Left cardiac atrium (tissue), 4 donors: ENCODE measurements at regions not wholly inside any gene's neighbourhood (a gene's known extent, or its start where the extent isn't known, plus 50 kb on each side); places are given as distances from the start of the nearest gene placed in this dataset.

Experiments used
- ATAC-seq, 2 donors: fragments of 200-7000 bp; cut with Tn5 transposase; one replicate each; pipeline ENCODE4 v1.9.1; 2020; ENCODE audit warnings: mild to moderate bottlenecking in 2 of 2, moderate library complexity in 2 of 2
- DNase-seq: peaks from one replicate; pipeline ENCODE4 v3.0.0-alpha.2; 2020
- intact Hi-C, 2 donors: fragments of 100-400 bp; cut with DNase I; formaldehyde crosslinking; loops; one replicate each; pipeline versions ENCODE4 v1.14.1 to v1.15.1; 2022 to 2023
- donor health status: DM: no; HTN: yes; CAD: no.
- donor health status: DM: no; HTN: yes; CAD: no; lungs with severe emphysema.
- donor health status: DM: yes; HTN: yes; CAD: no.
- donor health status: Dilated cardiomyopathy.

DNA sequence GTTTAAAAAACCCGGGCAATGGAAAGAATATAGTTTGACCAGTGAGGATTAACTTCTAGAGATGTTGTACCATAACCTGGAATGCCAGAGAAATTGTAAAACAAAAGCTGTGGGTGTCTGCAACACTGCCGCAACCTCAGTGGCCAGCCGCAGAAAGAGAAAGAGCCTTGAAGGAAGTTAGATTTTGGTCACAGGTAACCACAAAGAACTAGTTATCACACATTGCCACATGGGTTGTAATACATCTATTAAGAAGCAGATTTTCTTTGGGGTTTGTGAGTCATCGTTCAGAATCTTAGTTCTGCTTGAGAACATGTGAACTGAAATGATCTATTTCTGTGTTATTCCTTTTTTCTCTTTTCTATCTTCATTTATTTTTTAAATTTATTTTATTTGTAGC, 222.9 kb upstream of the AGAP1 start:
- intact Hi-C loops = no loop called here
- ATAC-seq (no peak), DNase-seq (no peak)

DNA sequence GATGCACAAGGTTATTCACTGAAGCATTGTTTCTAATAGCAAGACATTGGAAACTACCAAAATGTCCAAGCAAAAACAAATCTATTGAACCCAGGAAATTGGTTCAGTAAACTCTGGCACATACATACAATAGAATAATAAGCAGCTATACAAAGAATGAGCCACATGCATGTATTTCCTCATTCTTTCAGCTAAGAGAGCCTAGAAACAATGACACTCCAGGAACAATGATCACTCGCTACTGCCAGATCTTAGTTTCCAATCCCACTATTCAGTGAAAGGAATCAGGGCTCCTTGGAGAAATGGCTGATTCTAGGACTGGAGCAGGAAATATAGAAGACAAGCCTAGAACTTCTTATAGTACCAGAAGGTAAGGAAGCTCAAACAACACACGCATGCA, 221.9 kb upstream of the AGAP1 start:
- DNase-seq (no peak), ATAC-seq (no peak)
- intact Hi-C loops = no loop called here

DNA sequence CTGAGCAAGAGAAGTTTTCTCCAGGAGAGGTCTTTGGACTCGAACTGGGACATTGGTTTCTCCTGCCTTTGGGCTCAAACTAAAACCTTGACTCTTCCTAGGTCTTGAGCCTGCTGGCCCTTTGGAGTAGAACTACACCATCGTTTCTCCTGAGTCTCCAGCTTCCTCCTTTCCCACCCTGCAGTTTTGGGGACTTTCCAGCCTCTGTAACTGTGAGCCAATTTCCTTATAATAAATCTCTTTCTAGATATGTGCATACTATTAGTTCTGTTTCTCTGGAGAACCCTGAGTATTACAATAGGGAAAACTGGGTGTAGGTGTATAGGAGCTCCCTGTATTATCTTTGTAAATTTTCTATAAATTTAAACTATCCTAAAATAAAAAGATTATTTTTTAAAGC, 219.8 kb upstream of the AGAP1 start:
- DNase-seq (no peak), ATAC-seq (no peak)
- intact Hi-C loops = no loop called here

DNA sequence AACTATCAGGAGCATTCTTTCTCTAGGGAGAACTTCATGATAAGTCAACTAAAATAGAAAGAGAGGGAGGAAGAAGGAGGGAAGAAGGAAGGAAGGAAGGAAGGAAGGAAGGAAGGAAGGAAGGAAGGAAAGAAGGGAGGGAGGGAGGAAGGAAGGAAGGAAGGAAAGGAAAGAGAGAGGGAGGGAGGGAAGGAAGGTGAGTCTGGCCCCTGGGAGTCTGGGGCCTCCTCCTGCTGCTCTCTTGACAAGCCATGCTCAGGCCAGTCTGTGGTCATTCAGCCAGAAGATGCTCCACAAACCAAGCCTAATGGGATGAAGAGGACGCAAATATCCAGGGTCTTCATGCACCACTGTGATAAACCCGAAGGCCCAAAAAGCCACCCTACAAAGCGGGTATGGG, 216.4 kb upstream of the AGAP1 start:
- no peak for ATAC-seq
- intact Hi-C loops = no loop called here
- DNase-seq = no peak

DNA sequence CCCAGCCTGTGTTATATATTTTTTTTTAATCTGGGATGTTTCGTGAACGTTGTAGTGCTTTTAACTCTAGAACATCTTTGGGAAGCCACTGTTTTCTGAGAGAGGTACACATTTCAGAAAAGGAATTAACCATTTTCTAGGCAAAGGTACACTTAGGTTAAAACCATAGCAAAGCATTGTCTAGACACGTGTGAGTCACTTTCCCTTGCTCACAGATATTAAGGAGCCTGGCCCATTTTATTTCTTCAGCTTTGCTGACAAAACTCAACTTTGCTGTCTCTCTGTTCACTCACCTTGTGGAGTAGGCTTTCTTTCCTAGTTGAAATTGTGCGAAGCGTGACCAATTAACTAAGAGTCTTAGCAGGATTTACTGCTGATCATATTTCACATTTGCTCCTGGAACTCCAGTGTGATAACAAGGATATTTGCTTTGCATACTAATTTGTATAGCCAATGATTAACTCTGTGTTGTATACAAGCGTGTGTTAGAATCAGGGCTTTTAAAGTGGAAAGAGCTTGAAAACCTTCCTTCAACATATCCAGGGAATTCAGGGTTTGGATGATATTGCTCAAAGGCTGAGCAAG, 215.0 kb upstream of the AGAP1 start:
- intact Hi-C loops = no loop called here
- ATAC-seq (no peak), DNase-seq (no peak)

DNA sequence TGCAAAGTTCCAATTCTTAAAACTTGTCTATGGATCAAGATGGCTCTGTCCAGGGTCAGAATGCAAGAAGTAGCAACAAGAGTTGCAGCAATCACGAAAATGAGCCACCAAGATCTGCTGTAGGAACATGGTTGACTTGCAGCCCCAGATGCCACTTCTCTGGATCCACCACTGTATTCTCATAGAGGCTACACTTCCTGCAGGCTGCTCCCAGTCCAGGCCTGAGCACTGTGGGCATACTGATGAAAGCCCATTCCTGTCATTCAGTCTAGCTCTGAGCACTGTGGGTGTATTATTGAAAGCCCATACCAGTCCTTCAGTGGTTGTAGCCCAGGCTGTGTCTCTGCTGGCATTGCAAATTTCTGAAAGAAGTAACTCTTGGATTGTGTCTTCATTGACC, 213.9 kb upstream of the AGAP1 start:
- intact Hi-C loops = no loop called here

DNA sequence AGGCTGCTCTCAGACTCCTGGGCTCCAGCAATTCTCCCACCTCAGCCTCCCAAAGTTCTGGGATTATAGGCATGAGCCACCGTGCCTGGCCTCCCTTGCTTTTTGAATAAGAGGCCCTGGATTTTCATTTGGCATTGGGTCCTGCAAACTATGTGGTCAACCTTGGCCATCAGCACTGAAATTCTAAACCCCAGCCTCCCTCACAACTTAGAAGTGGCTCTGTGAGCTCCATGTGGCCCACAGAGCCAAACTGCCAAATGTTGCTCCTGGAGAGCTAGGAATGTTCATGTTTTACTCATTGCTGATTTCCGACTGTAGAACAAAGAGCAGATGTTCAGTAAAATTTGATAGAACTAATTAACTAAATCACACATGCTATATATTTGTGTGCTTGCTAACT, 210.6 kb upstream of the AGAP1 start:
- no peak for DNase-seq
- no peak for ATAC-seq
- intact Hi-C loops = no loop called here

More for the DNA sequence above, 213.9 kb upstream of the AGAP1 start:
- ATAC-seq = no peak
- no peak for DNase-seq

DNA sequence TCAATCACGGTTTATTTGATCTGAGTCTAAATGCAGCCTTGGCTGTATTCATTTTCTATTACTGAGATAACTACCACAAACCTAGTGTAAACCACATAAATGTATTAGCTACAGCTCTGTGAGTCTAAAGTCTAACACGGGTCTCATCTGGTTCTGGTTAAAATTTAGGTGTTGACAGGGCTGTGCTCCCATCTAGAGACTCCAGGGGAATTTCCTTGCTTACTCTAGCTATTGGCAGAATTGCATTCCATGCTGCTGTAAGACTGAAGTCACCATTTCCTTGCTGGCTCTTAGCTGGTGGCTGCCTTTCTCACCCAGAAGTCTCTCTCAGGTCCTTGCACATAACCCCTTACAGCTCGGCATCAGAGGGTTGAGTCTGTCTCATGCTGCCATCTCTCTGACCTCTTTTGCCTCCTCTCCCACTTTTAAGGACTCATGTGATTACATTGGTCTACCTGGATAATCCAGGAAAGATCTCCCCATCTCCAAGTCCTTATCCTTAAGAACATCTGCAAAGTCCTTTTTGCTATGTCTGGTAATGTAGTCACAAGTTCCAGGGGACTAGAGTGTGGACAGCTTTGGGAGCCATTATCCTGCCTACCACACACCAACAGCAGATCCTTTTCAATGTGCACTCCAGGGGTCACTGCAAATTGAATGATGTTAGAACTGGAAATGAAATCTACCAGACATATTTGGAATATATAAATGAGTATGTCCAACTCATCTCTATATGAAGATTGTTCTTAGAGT, 207.0 kb upstream of the AGAP1 start:
- DNase-seq (no peak), ATAC-seq (peak in 1 of 2 donors; percentile 79)
- intact Hi-C loops = no loop called here

DNA sequence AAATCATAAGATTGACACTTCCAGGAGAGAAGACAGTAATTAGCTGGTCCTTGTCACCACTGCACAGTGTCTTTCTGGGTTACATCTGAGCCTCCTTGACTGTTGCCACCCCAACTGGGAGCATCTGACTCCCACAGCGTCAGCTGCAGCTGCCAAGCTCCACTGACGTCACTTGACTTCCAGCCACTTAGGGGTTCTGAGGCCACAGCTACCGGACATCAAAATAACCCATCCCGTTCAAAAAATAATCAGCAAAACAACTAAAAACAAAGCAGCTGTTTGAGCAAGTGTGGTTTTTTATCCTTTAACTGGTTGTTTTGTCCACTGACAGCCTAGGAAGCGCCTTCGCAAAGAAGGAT, 206.5 kb upstream of the AGAP1 start:
- ATAC-seq = peak; percentile 50 to 56

DNA sequence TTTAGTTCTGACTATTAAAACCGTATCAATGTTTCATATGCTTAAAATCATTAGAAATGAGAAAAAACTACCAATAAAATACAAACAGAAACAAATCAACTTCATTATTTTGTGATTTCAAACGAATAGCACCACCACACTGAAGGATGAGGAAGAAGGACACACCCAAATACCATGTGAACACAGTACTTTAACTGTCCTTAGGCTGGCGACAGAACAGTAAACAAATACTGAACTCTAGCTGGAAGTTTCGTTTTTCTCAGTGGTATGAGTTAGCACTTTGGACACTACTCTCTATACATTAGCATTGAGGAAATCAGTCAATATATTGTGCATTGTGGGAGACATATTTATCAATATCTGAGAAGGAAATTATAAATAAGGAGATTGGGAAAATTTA, 202.4 kb upstream of the AGAP1 start:
- DNase-seq = no peak
- intact Hi-C loops = no loop called here
- no peak for ATAC-seq

More for the DNA sequence above, 206.5 kb upstream of the AGAP1 start:
- intact Hi-C loops = no loop called here
- peak; percentile 56 for DNase-seq

DNA sequence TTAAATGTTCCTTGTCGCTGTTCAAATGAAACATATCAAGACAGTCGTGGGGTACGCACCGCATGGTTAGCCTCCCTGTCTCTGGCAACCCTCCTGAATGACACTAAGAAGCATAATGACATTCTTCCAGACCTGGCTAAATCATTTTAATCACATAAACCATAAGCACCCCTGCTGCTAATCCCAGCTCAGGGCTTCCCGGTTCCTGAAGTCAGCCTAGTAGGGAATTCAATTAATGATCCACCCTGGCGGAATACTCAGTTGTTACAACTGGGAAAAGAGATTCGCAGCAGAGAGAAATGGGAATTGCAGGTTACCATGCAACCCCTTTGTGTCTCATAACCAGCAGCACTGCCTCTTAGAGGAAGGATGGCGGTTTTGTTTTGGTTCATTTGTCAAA, 200.8 kb upstream of the AGAP1 start:
- DNase-seq (no peak), ATAC-seq (no peak)
- intact Hi-C loops = no loop called here

DNA sequence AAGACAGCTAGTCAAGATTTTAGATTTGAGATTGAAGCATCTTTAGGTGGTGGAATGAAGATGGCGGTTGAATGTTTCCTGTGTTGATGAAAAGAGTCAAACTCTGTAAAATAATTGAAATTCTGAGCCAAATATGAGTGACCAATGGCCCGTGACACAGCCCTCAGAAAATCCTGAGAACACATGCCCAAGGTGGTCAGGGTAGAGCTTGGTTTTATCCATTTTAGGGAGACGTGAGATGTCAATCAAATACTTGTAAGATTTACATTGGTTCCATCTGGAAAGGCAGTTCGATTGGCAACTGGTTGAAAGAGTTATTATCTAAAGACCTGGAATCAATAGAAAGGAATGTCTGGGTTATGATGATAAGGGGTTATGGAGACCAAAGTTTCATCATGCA, 198.0 kb upstream of the AGAP1 start:
- intact Hi-C loops = no loop called here
- no peak for ATAC-seq
- DNase-seq = no peak

DNA sequence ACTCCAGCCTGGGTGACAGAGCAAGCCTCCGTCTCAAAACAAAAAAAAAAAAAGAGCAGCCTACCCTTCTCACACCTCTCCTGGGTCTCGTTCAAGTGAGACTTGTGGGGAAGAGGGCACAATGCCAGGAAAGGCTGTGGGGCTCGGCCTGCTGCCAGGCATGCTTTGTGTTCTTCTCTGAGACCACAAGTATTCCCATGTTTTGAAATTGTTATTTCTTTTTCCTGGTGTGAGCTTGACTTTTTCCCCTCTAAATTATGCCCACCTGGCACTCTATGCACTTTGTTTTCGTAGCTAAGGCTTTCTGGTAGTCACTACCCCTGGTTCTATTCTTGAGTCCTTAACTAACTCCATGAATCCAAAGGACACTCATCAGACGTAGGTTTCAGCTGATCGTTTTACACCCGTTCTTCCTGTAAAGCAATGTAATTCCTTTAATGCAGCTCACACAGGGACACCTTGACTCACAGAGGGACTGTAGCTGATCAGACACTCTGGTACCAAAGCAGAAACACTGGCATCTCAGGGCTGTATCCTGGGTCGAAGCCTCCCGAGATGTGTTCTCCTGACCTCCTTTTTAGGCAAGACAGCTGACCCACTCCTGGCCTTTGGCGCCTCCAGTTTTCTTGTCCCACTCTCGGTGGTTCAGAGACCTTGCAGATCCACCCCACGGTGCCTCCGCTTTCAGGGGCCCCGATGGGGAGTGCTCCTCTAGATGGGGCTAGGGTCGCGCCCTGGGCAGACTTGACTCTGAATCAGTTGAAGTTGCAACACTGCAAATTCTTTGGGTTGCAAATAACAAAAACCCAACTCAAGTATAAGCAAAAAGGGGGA, 193.3 kb upstream of the AGAP1 start:
- intact Hi-C loops = no loop called here
- ATAC-seq (peak; percentile 34 to 46), DNase-seq (peak; percentile 36)

DNA sequence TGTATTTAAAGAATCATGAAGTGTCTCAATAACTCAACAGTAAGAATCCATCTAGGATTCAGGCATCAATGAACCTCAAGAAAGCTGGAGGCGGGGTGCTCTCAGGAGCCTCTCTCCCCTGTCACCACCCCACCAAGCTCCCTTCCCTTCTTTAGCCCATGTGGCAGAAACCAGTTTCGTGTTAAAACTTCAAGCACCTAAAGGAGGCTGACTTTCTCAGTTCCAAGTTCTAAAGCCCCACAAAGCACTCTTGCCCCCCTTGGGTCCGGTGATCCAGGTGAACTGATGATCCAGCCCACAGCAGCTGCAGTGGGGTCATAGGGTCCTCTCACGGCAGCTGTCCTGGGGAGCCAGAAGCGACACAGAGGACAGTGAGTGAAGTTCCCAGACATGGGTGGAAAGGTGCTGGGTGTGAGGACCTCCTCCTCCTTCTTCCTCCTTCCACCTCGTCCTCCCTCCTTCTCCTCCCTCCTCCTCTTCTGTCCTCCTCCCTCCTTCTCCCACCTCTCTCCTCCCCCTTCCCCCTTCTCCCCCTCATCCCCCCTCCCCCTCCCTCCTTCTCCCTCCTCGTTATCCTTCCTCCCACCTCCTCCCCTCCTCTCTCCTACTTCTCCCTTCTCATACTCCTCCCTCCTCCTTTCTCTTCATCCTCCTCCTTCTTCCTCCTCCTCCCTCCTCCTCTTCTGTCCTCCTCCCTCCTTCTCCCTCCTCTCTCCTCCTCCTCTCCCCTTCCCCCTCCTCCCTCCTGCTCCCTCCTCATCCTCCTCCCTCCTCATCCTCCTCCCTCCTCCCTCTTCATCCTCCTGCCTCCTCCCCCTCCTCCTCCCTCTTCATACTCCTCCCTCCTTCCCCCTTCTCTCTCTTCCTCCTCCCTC, 192.4 kb upstream of the AGAP1 start:
- intact Hi-C loops = no loop called here
- ATAC-seq (no peak), DNase-seq (no peak)

DNA sequence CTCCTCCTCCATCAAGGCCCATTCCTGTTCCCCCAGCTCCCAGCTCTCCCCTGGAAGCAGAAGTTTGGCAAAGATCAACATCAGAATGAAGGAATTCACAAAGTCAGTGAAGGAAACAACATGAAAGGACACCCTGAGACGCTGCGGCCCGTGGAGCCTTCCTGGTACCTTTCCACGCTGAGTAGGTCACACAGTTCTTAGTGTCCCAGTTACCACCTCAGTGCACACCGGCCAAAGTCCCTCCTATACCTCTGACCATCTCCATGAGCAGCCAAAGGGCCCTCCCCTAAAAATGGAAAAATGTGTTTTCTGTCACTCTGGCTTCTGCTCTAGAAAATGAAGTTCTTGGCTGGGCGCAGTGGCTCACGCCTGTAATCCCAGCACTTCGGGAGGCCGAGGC, 191.6 kb upstream of the AGAP1 start:
- DNase-seq (no peak), ATAC-seq (no peak)
- intact Hi-C loops = no loop called here

DNA sequence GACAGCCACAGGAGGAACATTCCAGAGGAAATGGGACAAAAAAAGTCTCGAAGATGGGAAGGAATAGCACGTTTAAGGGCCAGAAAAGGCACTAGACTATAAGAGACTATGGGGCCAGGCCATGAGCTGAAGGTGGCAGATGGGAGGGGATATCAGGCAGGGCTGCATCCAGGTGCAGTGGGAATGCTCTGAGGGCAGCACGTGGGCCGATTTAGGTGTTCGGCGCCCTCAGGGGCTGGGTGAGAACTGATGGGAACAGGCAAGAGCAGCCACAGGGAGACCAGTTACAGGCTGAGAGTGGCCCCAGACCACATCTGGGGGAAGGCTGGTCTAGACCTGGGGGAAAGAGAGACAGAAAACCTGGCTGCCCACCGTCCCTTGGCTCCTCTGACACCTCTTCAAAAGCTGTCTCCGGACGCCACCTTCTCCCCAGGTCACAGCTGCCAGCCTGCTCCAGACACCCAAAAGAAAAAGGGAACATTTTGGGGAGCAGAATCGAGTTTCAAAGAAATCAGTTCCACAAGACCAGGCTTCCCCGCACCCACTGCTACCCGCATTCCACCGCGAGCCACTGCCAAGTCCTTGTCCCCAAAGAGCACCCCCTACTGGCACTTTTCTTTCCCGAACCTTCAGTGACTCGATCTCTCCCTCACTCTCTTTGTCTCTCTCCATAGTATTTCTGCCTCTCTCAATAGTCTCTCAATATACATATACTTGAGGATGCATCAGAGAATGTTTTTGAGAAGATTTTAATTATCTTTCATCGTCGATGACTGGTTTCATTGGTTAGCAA, 190.1 kb upstream of the AGAP1 start:
- ATAC-seq (no peak), DNase-seq (no peak)

DNA sequence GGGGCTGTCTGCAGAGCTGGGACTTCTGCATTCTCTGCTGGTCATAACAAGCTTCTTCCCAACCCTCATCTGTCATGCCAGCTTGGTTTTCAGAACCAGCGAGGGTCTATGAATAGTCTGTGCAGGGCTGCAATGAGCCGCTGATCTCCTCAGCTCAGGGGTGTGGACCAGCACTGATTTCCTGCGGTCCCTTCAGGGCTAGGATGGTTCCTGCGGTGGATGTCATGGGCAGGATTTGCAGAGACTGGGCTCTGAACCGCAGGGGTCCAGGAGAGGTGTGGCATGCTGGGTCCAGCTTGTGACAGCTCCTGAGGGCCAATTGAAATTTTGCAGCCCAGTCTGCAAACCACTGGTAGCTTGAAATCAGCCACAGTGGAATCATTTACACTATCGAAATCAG, 188.2 kb upstream of the AGAP1 start:
- intact Hi-C loops = no loop called here
- DNase-seq (no peak), ATAC-seq (no peak)

More for the DNA sequence above, 190.1 kb upstream of the AGAP1 start:
- intact Hi-C loops = no loop called here

DNA sequence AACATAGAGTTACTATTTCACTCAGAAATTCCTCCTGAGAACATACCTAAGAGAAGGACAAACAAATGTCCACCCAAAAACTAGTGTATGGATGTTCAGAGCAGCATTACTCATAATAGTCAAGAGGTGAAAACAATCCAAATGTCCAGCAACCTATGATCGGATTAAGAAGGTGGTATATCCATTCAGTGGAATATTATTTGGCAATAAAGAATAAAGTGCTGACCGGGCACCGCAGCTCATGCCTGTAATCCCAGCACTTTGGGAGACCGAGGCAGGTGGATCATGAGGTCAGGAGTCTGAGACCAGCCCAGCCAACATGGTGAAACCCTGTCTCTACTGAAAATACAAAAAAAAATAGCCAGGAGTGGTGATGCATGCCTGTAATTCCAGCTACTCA, 182.8 kb upstream of the AGAP1 start:
- no peak for DNase-seq
- intact Hi-C loops = no loop called here
- ATAC-seq = no peak

DNA sequence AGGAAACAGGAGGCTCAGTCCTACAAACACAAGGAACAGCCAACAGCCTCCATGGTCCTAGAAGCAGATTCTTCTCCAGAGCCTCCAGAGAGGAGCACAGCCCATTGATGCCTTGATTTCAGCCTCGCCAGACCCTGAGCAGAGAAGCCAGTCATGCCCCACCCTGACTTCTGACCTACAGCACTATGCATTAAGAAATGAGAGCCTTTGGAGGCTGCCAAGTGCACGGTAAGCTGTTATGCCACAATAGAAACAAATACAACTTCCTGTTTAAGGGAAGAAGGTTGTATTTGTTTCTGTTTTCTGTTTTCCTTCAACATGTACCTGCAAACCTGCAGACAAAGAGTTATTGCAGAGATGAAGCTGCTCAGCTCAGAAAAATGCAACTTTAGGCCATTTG, 181.3 kb upstream of the AGAP1 start:
- ATAC-seq (no peak), DNase-seq (no peak)
- intact Hi-C loops = no loop called here
